Tibial nerve (tissue), 4 donors: ENCODE measurements at regions not wholly inside any gene's neighbourhood (a gene's known extent, or its start where the extent isn't known, plus 50 kb on each side); places are given as distances from the start of the nearest gene placed in this dataset.

ENCODE experiments used
- CTCF ChIP-seq, 5 experiments: fragments of 200-600 bp in 3 of 5; fragments of 450-650 bp in 2 of 5; sonication (generic) in 3 of 5; IDR thresholded peaks; one replicate each; pipeline ENCODE4 v1.5.1; 2016 to 2019; ENCODE audit warnings: antibody characterized with exemption in 5 of 5, mild to moderate bottlenecking in 3 of 5, moderate library complexity in 2 of 5
- EP300 ChIP-seq, 2 donors: sonication (generic); formaldehyde crosslinking; IDR thresholded peaks; one replicate each; pipeline ENCODE4 v1.6.1; 2017; ENCODE audit warnings: antibody characterized with exemption in 2 of 2, mild to moderate bottlenecking in 1 of 2
- POLR2A ChIP-seq, 2 donors: fragments of 450-650 bp; IDR thresholded peaks; one replicate each; pipeline ENCODE4 v1.6.1; 2017; ENCODE audit warnings: antibody characterized with exemption in 2 of 2, mild to moderate bottlenecking in 2 of 2, moderate library complexity in 2 of 2

GRCh38 chrX:147832707-147833348 is 78.9 kb upstream of the FMR1 start:
- no peak for TF ChIP-seq CTCF (IDR thresholded peaks at IDR 0.05)
- no peak for TF ChIP-seq EP300 (IDR thresholded peaks at IDR 0.05)
- TF ChIP-seq POLR2A (IDR thresholded peaks at IDR 0.05): no peak
